EH (cell line): ENCODE measurements at regions not wholly inside any gene's neighbourhood (a gene's known extent, or its start where the extent isn't known, plus 50 kb on each side); places are given as distances from the start of the nearest gene placed in this dataset.
"Not testable (repeated sequence)": the region's sequence is repeated elsewhere in the genome, so short reads cannot be mapped to it uniquely, and the experiment has no call there.

ENCODE experiments used
- DNase-seq: peaks from one replicate; pipeline ENCODE4 v3.0.0-alpha.2; 2015; ENCODE audit warnings: low read depth

GRCh38 chr4:78691971-78692821 lies 84.0 kb upstream of the BMP2K start:
- peak; percentile 52 for DNase-seq

DNA sequence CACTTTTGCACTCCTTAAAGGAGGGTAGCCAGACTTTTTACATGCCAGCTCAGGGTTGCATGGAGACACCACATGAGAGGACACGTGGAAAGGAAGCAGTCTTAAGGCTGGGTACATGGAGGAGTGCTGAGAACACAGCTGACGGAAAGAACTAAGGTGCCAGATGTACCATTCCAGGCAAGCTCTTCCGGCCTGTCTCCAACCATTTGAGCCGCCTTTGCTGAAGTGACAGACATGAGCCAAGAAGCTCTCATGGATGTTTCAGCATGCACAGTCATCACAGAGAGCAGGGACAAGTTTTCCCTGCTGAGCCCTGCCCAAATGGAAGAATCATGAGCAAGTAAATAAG lies 83.4 kb upstream of the BMP2K start:
- DNase-seq: no peak

DNA sequence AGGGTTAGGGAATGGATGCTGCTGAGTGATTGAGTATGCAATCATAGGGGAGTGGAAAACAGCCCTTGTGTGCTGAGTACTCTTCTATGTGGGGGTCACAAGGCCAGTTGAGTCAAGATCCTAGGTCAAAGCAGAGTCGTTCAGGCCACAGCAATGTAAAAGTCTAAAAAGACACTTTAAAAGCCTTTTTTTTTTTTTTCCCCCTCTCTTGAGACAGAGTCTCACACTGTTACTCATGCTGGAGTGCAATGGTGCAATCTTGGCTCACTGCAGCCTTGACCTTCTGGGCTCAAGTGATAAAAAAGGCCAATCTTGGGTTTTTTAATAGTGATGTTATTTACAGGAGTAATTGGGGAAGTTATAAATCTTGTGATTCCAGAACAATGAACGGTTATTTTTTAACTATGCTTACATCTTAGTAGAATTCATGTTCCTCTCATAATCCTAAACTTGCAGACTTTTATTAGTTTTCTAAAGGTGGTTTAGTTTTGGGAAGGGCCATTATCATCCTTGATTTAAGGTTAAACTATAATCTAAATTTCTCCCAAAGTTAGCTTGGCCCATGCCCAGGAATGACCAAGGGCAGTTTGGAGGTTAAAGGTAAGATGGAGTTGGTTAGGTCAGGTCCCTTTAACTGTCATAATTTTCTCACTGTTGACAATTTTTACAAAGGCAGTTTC lies 82.2 kb upstream of the BMP2K start:
- peak; percentile 72 for DNase-seq

- no peak for DNase-seq
These were observed 81.7 kb upstream of the BMP2K start for GRCh38 chr4:78694457-78694787.

DNA sequence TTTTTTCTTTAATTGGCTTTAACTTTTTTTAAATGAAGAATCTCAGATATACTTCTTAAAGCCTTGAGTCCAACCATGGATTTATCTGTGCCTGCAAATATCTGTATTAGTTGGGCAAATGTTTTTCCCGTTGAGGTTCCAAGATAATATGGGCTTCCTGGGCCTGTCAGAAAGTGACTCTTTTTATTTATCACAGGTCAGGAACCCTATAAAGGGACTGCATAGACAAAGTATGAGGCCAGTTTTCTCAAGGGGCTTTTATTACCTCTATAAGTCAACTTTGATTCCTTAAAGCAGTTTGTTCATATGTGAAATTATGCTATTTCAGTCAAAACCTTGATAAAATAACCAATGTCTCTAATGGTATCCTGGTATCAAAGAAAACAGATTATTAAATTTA lies 80.2 kb upstream of the BMP2K start:
- DNase-seq: no peak

DNA sequence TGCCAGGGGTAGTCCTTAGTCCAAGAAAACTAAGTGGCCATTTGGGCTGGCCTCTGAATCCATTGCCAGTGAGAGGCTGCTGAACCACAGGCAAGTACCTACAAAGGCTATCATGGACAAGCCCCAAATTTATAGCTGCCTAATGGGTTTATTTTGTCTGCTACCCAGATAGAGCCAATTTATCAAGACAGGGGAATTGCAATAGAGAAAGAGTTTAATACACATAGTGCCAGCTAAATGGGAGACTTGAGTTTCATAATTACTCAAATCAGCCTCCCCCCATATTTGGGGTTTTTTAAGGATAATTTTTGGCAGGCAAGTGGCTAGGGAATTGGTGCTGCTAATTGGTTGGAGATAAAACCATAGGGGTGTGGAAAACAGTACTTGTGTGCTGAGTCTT lies 73.1 kb upstream of the BMP2K start:
- no peak for DNase-seq

DNA sequence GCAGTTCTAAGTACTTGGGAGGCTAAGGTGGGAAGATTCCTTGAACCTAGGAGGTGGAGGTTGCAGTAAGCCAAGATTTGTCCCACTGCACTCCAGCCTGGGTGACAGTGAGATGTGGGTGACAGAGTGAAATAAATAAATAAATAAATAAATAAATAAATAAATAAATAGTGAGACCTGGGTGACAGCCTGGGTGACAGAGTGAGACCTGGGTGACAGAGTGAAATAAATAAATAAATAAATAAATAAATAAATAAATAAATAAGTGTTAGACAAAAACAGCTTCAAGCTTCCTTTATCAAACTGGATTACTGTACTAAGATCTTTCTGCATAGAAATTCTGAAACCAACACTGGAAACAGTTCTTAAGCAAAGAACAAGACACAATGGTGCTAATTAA lies 71.8 kb upstream of the BMP2K start:
- no peak for DNase-seq

DNA sequence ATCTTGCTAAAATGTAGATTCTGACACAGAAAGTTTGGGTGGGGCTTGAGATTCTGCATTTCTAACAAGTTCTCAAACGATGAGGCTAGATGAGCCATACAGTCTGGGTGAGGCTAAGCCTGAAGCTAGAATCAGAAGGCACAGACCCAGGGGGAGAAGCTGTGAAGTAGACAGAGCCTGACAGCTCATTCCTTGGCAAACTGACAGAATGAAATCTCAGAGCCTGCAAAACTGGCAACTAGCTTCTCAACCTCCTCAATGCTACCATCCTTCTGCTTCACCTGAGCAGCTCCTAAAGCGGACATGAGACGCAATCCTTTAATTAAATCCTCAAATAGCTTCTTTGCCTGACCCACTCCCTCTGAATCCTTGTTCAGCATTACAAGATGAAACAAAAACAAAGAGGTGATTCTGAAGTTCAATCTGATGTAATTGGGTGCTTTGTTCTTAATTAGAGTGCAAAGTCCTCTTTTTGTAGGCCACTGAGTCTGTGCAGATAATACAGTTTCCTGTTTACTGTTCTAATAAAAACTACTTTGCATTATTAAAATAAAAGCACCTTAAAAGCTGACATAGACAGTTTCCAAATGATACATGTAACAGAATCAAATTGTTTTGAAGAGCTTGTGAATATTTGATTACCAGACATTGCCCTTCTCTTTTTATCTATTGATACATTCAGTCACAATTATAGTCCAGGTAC lies 71.0 kb upstream of the BMP2K start:
- DNase-seq: peak; percentile 78

DNA sequence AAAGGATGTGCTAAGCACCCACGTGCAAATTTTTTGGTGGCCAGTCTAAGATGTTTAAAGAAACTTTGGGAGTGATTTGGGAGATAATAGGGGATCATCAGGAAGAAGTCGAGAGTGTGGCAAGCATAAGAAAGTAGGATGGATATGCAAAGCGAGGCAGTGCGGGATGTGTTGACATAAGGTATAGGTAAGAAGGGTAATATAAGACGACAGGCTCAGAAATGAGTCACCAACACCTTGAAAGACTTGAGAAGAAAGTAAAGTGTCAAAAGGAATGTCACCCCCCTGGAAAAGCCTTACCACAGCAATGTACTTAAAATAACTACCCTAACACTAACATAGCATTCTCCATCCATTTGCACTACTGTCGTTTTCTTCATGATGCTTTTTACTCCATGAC lies 69.8 kb upstream of the BMP2K start:
- DNase-seq: no peak

- no peak for DNase-seq
These were observed 68.9 kb upstream of the BMP2K start for GRCh38 chr4:78707268-78707667.

- no peak for DNase-seq
These were observed 68.4 kb upstream of the BMP2K start for GRCh38 chr4:78707793-78708192.

DNA sequence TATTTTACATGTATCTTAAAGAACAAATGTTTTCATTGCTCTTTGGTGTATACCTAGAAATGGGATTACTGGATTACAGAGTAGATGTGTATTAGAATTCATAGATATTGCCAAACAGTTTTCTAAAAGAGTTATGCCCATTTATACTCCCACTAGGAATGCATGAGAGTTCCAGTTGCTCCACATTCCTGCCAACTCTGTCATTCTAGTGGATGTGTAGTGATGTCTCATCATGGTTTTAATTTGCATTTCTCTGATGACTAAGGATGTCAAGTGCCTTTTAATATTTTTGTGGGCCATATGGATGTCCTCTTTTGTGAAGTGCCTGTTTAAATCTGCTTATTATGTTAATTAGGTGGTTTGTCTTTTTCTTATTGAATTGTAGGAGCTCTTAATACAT lies 65.6 kb upstream of the BMP2K start:
- DNase-seq: peak; percentile 71

GRCh38 chr4:78711676-78712075 lies 64.5 kb upstream of the BMP2K start:
- DNase-seq: no peak

DNA sequence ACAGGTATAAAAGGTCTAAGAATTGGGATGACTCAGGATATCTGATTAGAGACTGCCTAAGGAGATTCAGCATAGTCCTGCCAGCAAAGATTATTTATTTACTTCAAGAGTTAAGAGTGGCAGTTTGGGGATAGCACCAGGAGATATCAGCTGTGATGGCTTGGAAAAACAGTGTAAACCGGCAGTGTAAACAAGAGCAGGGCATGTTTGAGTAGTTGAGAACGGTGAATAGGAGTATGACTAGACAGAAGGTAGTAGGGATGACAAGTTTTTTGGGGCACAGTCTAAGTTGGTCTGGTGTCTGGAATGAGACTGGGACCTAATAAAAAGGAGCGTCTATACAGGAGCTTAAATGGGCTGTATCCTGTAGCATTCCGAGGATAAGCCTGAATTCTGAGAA lies 61.6 kb upstream of the BMP2K start:
- DNase-seq: not testable (repeated sequence)

GRCh38 chr4:78715372-78715771 lies 60.8 kb upstream of the BMP2K start:
- not testable (repeated sequence) for DNase-seq

GRCh38 chr4:78717712-78718111 lies 58.4 kb upstream of the BMP2K start:
- DNase-seq: not testable (repeated sequence)

DNA sequence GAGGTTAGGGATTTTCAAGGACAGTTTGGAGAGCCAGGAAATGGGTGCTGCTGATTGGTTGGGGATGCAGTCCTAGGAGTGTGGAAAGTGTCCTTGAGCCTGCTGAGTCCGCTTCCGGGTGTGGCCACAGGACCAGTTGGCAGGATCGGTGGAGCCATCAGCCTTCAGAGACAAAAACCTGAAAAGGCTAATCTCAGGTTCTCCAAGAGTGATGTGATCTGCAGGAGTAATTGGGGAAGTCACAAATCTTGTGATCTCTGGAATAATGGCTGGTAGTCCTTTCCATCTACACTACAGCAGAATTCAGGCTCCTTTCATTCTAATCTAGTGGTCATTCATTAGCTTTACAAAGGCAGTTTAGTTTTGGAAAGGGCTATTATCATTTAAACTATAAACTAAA lies 55.9 kb upstream of the BMP2K start:
- DNase-seq: no peak

DNA sequence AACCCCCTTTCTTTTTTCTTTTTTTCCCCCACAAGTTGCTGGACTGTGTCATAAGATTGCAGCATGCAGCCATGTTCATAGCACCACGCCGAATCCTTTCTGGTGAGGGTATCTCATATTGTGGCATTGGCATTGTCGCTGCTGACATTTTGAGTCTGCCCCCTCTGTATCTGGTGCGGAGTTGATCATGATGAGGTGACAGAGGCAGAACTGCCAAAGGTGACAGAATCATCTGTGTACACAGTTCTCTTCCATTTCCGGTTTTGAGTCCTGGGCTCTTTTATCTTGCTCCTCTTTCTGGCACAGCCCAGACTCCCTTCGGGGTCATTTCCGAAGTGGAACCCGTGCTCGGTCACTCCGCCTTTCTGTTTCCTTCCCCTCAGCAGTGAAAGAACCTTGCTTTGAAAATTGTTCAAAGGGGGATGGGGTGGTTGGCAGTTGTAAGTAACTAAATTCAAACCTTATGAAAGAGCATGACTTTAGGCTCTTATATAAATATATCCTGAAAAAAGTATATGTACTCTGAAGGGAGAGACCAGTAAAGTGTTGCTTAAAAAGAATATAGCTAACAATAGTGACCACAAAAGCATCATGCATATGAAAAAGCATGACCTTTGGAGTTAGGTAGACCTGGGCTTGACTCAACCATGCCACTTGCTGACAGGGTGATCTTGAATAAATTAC lies 55.0 kb upstream of the BMP2K start:
- no peak for DNase-seq

- no peak for DNase-seq
These were observed 54.4 kb upstream of the BMP2K start for GRCh38 chr4:78721747-78722146.

DNA sequence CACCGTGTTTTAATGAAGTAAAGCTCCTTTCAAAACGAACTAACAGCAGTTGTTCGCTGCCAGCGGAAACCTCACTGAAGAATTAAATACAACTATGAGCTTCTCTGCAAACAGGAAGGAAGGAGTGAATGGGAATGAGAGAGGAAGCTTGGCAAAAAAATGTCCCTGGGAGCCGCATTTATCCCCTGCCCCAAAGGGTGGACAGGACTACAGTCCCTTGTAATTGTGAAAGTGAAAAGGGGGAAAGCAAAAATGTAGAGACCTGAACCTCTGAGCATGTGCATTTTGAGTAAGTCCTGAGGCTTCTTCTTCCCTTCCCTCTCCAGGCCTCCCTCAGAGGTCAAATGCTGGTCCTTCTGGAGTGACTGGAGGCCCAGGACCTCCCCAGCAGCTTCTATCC lies 53.8 kb upstream of the BMP2K start:
- DNase-seq: no peak

GRCh38 chr4:78722878-78723277 lies 53.3 kb upstream of the BMP2K start:
- DNase-seq: no peak
